ENCODE measurements at regions not wholly inside any gene's neighbourhood (a gene's known extent, or its start where the extent isn't known, plus 50 kb on each side); places are given as distances from the start of the nearest gene placed in this dataset.

- Histone ChIP-seq H4K8ac (ENCODE audit: low read depth in 2 of 2, low read length in 2 of 2) (no peak overlapping the region), H4K91ac (ENCODE audit: insufficient read depth, low read depth, low read length) (no peak overlapping the region), H2AK9ac (replicated peaks; ENCODE audit: low read depth, low read length, poor library complexity) (no peak overlapping the region), H2BK20ac (ENCODE audit: low read depth, low read length) (no peak overlapping the region), H2BK5ac (ENCODE audit: low read depth, low read length, poor library complexity, severe bottlenecking) (no peak overlapping the region), H3K27me3 (ENCODE audit: control insufficient read depth, insufficient read depth, low read length) (no peaks in the 10 kb centered on the region), H3K14ac (replicated peaks; ENCODE audit: low read depth, low read length) (no peak overlapping the region), H4K20me1 (ENCODE audit: insufficient read depth, low read length) (no peaks in the 10 kb centered on the region), H4K5ac (ENCODE audit: low read depth, low read length) (no peak overlapping the region), H2BK15ac (ENCODE audit: low read depth, low read length) (no peak overlapping the region), H3K9ac (ENCODE audit: low read depth, low read length) (no peak overlapping the region), H3K4ac (ENCODE audit: low read depth, low read length) (no peak overlapping the region), H3K56ac (ENCODE audit: extremely low read depth, insufficient read depth, low read length) (no peak overlapping the region), H2BK120ac (ENCODE audit: low read depth, low read length) (no peak overlapping the region), H3K4me1 (ENCODE audit: control insufficient read depth, insufficient read depth, low read length) (no peaks in the 10 kb centered on the region), H2AFZ (replicated peaks; ENCODE audit: low read length, poor library complexity) (no peak overlapping the region), H3K9me3 (ENCODE audit: control insufficient read depth, insufficient read depth, low read length) (peaks cover 8% of the 10 kb centered on the region), H3K4me2 (ENCODE audit: low read depth, low read length) (no peak overlapping the region), H3K79me1 (ENCODE audit: low read depth in 1 of 2, low read length in 2 of 2) (no peaks in the 10 kb centered on the region), H3K18ac (ENCODE audit: low read depth, low read length) (no peak overlapping the region), H2AK5ac (ENCODE audit: low read depth, low read length) (no peak overlapping the region), H3K36me3 (ENCODE audit: control insufficient read depth, insufficient read depth, low read length) (no peaks in the 10 kb centered on the region), H3K4me3 (ENCODE audit: insufficient read depth, low read depth, low read length) (no peak overlapping the region), H3K9me1 (ENCODE audit: insufficient read depth, low read length) (no peaks in the 10 kb centered on the region), H3K23ac (ENCODE audit: low read depth, low read length) (no peak overlapping the region), H3K27ac (ENCODE audit: insufficient read depth, low read length) (no peak overlapping the region)
- intact Hi-C loops (cut with micrococcal nuclease) (no loop called here), dilution Hi-C loops (cut with HindIII; ENCODE audit: low sequenced_read_pairs, unreplicated experiment) (no loop called here), in situ Hi-C loops (cut with MboI; ENCODE audit: low sequenced_read_pairs) (no loop called here)
- ATAC-seq (ENCODE audit: low read depth) (no peak), DNase-seq (no peak)
- BruUV-seq (replicated peaks): no TSS peak
- ChIA-PET POLR2A (ENCODE audit: unreplicated experiment) (no interaction called here), CTCF (interaction anchor here (0.5 kb wide), 1 partner anchor 16 kb away, joined by 3 read pairs; no protein-coding TSS in a partner anchor)
- WGBS, 2 experiments (ENCODE audit: extremely low coverage in 2 of 2, insufficient read length in 1 of 2): 60% methylated on average over 1 of the region's 3 CpGs; no CpG with 5 or more reads in 1 of the 2 experiments
- no peak for TF ChIP-seq POLR2A (IDR thresholded peaks at IDR 0.05; ENCODE audit: low read depth, low read length)
- no peak for TF ChIP-seq CTCF (conservative IDR thresholded peaks at IDR 0.05; ENCODE audit: low read depth, low read length)
- no peak for TF ChIP-seq RFX5 (IDR thresholded peaks at IDR 0.05; ENCODE audit: low read depth, low read length)
- no peak for TF ChIP-seq MXI1 (IDR thresholded peaks at IDR 0.05; ENCODE audit: borderline replicate concordance, low read depth, low read length)
- no peak for TF ChIP-seq NFE2L2 (IDR thresholded peaks at IDR 0.05; ENCODE audit: low read depth, low read length)
- no peak for TF ChIP-seq RAD21 (IDR thresholded peaks at IDR 0.05; ENCODE audit: low read length)
- no peak for TF ChIP-seq USF2 (IDR thresholded peaks at IDR 0.05; ENCODE audit: low read depth, low read length)
- no peak for TF ChIP-seq FOS (IDR thresholded peaks at IDR 0.05; ENCODE audit: low read depth, low read length)
- TF ChIP-seq MAFK (IDR thresholded peaks at IDR 0.05; ENCODE audit: low read depth, low read length): no peak
- TF ChIP-seq CHD1 (IDR thresholded peaks at IDR 0.05; ENCODE audit: low read depth, low read length): no peak
- TF ChIP-seq CEBPB (IDR thresholded peaks at IDR 0.05; ENCODE audit: low read depth, low read length): no peak
- TF ChIP-seq ELK1 (IDR thresholded peaks at IDR 0.05; ENCODE audit: borderline replicate concordance, low read depth, low read length): no peak
- no peak for TF ChIP-seq MAZ (IDR thresholded peaks at IDR 0.05; ENCODE audit: borderline replicate concordance, low read depth, low read length)
- TF ChIP-seq RCOR1 (IDR thresholded peaks at IDR 0.05; ENCODE audit: insufficient replicate concordance, low read length): no peak
- TF ChIP-seq BHLHE40 (IDR thresholded peaks at IDR 0.05; ENCODE audit: low read depth, low read length): no peak
- TF ChIP-seq SMC3 (IDR thresholded peaks at IDR 0.05; ENCODE audit: low read depth, low read length): no peak
Observed at GRCh38 chr7:155935005-155935557, 122.8 kb upstream of the SHH start.
